Spleen (tissue), 7 donors: ENCODE measurements at regions not wholly inside any gene's neighbourhood (a gene's known extent, or its start where the extent isn't known, plus 50 kb on each side); places are given as distances from the start of the nearest gene placed in this dataset.

ENCODE experiments used
- CTCF ChIP-seq, 11 experiments: fragments of 200-600 bp in 7 of 11; fragments of 450-650 bp in 4 of 11; sonication (generic) in 4 of 11; IDR thresholded peaks in 8 of 11; conservative IDR thresholded peaks in 3 of 11; 1 replicate in 7 of 11; 2 replicates in 4 of 11; pipeline versions ENCODE4 v1.4.0 to v1.8.0; 2016 to 2021; ENCODE audit warnings: antibody characterized with exemption in 11 of 11, inconsistent platforms in 4 of 11, mild to moderate bottlenecking in 1 of 11
- POLR2A ChIP-seq, 3 donors: fragments of 450-650 bp; IDR thresholded peaks; one replicate each; pipeline ENCODE4 v1.5.1; 2017; ENCODE audit warnings: antibody characterized with exemption in 3 of 3, mild to moderate bottlenecking in 1 of 3
- donor health status: DM: no; HTN: no; CAD: no; lungs with moderate emphysema.
- donor health status: DM: no; HTN: no; CAD: no.
- donor health status: DM: no; HTN: no; CAD: no.

GRCh38 chr9:82797534-82797933 is 265.4 kb downstream of the RASEF start:
- TF ChIP-seq CTCF (IDR thresholded peaks at IDR 0.05 in 8 of 11, conservative IDR thresholded peaks at IDR 0.05 in 3 of 11) (no peak), POLR2A (IDR thresholded peaks at IDR 0.05) (no peak)
